Astrocyte (in vitro differentiated cells and primary cell): ENCODE measurements at regions not wholly inside any gene's neighbourhood (a gene's known extent, or its start where the extent isn't known, plus 50 kb on each side); places are given as distances from the start of the nearest gene placed in this dataset.
"Not testable (repeated sequence)": the region's sequence is repeated elsewhere in the genome, so short reads cannot be mapped to it uniquely, and the experiment has no call there.

Source experiments
- DNase-seq: peaks from one replicate; pipeline ENCODE4 v3.0.0-alpha.2; 2010; ENCODE audit warnings: low read depth
- FAIRE-seq: peaks from 2 replicates; lab custom pipeline; 2011; peaks lifted over from hg19 to GRCh38; lab: Jason Lieb, UNC
- H2AFZ ChIP-seq: 2 replicates; pipeline ENCODE4 v1.6.0; 2012; ENCODE audit warnings: low read depth, low read length, inconsistent platforms
- H3K27ac ChIP-seq: 2 replicates; pipeline ENCODE4 v1.5.1; 2011; ENCODE audit warnings: low read depth, low read length, inconsistent platforms
- H3K27me3 ChIP-seq: 2 replicates; pipeline ENCODE4 v1.6.0; 2011; ENCODE audit warnings: low read length, inconsistent platforms; ENCODE audit not compliant: insufficient read depth
- H3K36me3 ChIP-seq: 2 replicates; pipeline ENCODE4 v1.5.1; 2011; ENCODE audit warnings: low read length, inconsistent platforms; ENCODE audit not compliant: insufficient read depth
- H3K4me1 ChIP-seq: 2 replicates; pipeline ENCODE4 v1.5.1; 2011; ENCODE audit warnings: low read length, inconsistent platforms; ENCODE audit not compliant: insufficient read depth
- H3K4me2 ChIP-seq: 2 replicates; pipeline ENCODE4 v1.6.0; 2012; ENCODE audit warnings: low read length, inconsistent platforms
- H3K4me3 ChIP-seq: 2 replicates; pipeline ENCODE4 v1.5.1; 2011; ENCODE audit warnings: low read depth, mild to moderate bottlenecking, low read length, inconsistent platforms; ENCODE audit not compliant: insufficient read depth
- H3K79me2 ChIP-seq: 2 replicates; pipeline ENCODE4 v1.6.0; 2012; ENCODE audit warnings: mild to moderate bottlenecking, low read length, inconsistent platforms; ENCODE audit not compliant: insufficient read depth
- H3K9ac ChIP-seq: 2 replicates; pipeline ENCODE4 v1.6.0; 2012; ENCODE audit warnings: mild to moderate bottlenecking, low read length, inconsistent platforms
- H3K9me3 ChIP-seq: 2 replicates; pipeline ENCODE4 v1.5.1; 2012; ENCODE audit warnings: low read depth, mild to moderate bottlenecking, low read length, inconsistent platforms; ENCODE audit not compliant: insufficient read depth
- H4K20me1 ChIP-seq: 2 replicates; pipeline ENCODE4 v1.6.0; 2012; ENCODE audit warnings: low read length, inconsistent platforms; ENCODE audit not compliant: insufficient read depth
- H3K27ac Mint-ChIP-seq: one replicate; pipeline ENCODE4 v1.8.0; 2021; ENCODE audit warnings: mild to moderate bottlenecking, mixed read lengths; ENCODE audit not compliant: unreplicated experiment
- H3K27me3 Mint-ChIP-seq: one replicate; pipeline ENCODE4 v1.8.0; 2021; ENCODE audit warnings: low read depth, mixed read lengths; ENCODE audit not compliant: unreplicated experiment
- H3K36me3 Mint-ChIP-seq: one replicate; pipeline ENCODE4 v1.8.0; 2021; ENCODE audit warnings: low read depth, mixed read lengths; ENCODE audit not compliant: unreplicated experiment
- H3K4me1 Mint-ChIP-seq: one replicate; pipeline ENCODE4 v1.8.0; 2021; ENCODE audit warnings: low read depth, mixed read lengths; ENCODE audit not compliant: unreplicated experiment
- H3K4me3 Mint-ChIP-seq: one replicate; pipeline ENCODE4 v1.8.0; 2021; ENCODE audit warnings: mild to moderate bottlenecking, moderate library complexity, mixed read lengths; ENCODE audit not compliant: unreplicated experiment
- H3K9me3 Mint-ChIP-seq: one replicate; pipeline ENCODE4 v1.8.0; 2021; ENCODE audit warnings: mild to moderate bottlenecking, mixed read lengths; ENCODE audit not compliant: unreplicated experiment
- EZH2 ChIP-seq: IDR thresholded peaks from 2 replicates; pipeline ENCODE4 v1.6.1; 2012; ENCODE audit warnings: mild to moderate bottlenecking, low read length, inconsistent platforms; ENCODE audit not compliant: insufficient read depth
- TF ChIP-seq, protein P1 (sequence below): IDR thresholded peaks from 2 replicates; pipeline ENCODE4 v1.5.1; 2011; ENCODE audit warnings: low read depth, mild to moderate bottlenecking, inconsistent platforms, low read length, moderate library complexity; ENCODE audit not compliant: insufficient read depth

GRCh38 chr2:143840194-143840593 is 679.7 kb downstream of the ZEB2 start:
- DNase-seq (no peak), FAIRE-seq (no peak)
- no peaks in the 10 kb centered on the region for H3K27me3 ChIP-seq
- H3K4me3 ChIP-seq, result no peak overlapping the region
- no peaks in the 10 kb centered on the region for H3K36me3 ChIP-seq
- Mint-ChIP-seq H3K27ac (no peak overlapping the region), H3K36me3 (no peaks in the 10 kb centered on the region), H3K9me3 (peaks cover 5% of the 10 kb centered on the region), H3K4me3 (no peak overlapping the region), H3K4me1 (no peaks in the 10 kb centered on the region), H3K27me3 (no peaks in the 10 kb centered on the region)
- no peaks in the 10 kb centered on the region for H3K9me3 ChIP-seq
- TF ChIP-seq, protein P1, sequence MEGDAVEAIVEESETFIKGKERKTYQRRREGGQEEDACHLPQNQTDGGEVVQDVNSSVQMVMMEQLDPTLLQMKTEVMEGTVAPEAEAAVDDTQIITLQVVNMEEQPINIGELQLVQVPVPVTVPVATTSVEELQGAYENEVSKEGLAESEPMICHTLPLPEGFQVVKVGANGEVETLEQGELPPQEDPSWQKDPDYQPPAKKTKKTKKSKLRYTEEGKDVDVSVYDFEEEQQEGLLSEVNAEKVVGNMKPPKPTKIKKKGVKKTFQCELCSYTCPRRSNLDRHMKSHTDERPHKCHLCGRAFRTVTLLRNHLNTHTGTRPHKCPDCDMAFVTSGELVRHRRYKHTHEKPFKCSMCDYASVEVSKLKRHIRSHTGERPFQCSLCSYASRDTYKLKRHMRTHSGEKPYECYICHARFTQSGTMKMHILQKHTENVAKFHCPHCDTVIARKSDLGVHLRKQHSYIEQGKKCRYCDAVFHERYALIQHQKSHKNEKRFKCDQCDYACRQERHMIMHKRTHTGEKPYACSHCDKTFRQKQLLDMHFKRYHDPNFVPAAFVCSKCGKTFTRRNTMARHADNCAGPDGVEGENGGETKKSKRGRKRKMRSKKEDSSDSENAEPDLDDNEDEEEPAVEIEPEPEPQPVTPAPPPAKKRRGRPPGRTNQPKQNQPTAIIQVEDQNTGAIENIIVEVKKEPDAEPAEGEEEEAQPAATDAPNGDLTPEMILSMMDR, result no peak
- no peak for TF ChIP-seq EZH2
- H3K27ac ChIP-seq, result no peak overlapping the region
- H4K20me1 ChIP-seq, result no peaks in the 10 kb centered on the region
- H3K79me2 ChIP-seq, result no peaks in the 10 kb centered on the region
- no peaks in the 10 kb centered on the region for H3K4me1 ChIP-seq
- no peak overlapping the region for H3K4me2 ChIP-seq
- no peak overlapping the region for H3K9ac ChIP-seq
- H2AFZ ChIP-seq, result no peak overlapping the region

- no peak overlapping the region for H3K4me3 Mint-ChIP-seq
- Histone ChIP-seq H3K79me2 (no peaks in the 10 kb centered on the region), H3K27ac (no peak overlapping the region), H3K4me2 (no peak overlapping the region), H3K4me3 (no peak overlapping the region), H4K20me1 (no peaks in the 10 kb centered on the region), H3K4me1 (no peaks in the 10 kb centered on the region), H3K9ac (no peak overlapping the region), H3K36me3 (no peaks in the 10 kb centered on the region), H3K27me3 (no peaks in the 10 kb centered on the region), H3K9me3 (no peaks in the 10 kb centered on the region), H2AFZ (no peak overlapping the region)
- no peaks in the 10 kb centered on the region for H3K27me3 Mint-ChIP-seq
- H3K27ac Mint-ChIP-seq, result no peak overlapping the region
- DNase-seq (no peak), FAIRE-seq (no peak)
- H3K36me3 Mint-ChIP-seq, result no peaks in the 10 kb centered on the region
- no peaks in the 10 kb centered on the region for H3K4me1 Mint-ChIP-seq
- peaks cover 5% of the 10 kb centered on the region for H3K9me3 Mint-ChIP-seq
- TF ChIP-seq, protein P1, result no peak
- no peak for TF ChIP-seq EZH2
Measured at GRCh38 chr2:143839456-143839855, 680.5 kb downstream of the ZEB2 start.

DNA sequence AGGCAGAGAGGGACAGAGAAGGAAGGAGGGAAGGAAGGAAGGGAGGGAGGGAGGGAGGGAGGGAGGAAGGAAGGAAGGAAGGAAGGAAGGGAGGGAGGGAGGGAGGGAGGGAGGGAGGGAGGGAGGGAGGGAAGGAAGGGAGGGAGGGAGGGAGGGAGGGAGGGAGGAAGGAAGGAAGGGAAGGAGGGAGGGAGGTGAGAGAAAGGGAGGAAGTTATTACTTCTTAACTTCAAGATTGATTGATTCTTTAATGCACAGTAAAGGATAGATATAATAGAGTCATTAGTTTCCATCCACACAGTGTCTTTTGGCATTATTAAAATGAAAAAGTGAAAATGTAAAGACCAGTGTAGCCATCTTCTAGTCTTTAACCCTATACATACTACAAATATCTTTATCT is 682.9 kb downstream of the ZEB2 start:
- H3K79me2 ChIP-seq, H2AFZ ChIP-seq, FAIRE-seq, H3K4me1 ChIP-seq, H3K4me3 Mint-ChIP-seq, H3K27ac ChIP-seq, H3K9ac ChIP-seq, H3K36me3 ChIP-seq, H3K4me2 ChIP-seq, H3K4me3 ChIP-seq, H3K9me3 Mint-ChIP-seq, H3K36me3 Mint-ChIP-seq, H3K4me1 Mint-ChIP-seq, DNase-seq, H3K27ac Mint-ChIP-seq, H3K27me3 ChIP-seq, H3K27me3 Mint-ChIP-seq, H4K20me1 ChIP-seq, H3K9me3 ChIP-seq: not testable (repeated sequence)
